RWPE1 (cell line): ENCODE measurements at regions not wholly inside any gene's neighbourhood (a gene's known extent, or its start where the extent isn't known, plus 50 kb on each side); places are given as distances from the start of the nearest gene placed in this dataset.
"Not testable (repeated sequence)": the region's sequence is repeated elsewhere in the genome, so short reads cannot be mapped to it uniquely, and the experiment has no call there.

Experiments
- CTCF ChIA-PET: fragments of 350-600 bp; sonication (Branson Sonifier 250); formaldehyde crosslinking; extraction: SDS; loops from one replicate; lab custom pipeline; 2021; lab: Yijun Ruan, JAX
- POLR2A ChIA-PET: fragments of 400-600 bp; formaldehyde crosslinking; extraction: SDS; loops from one replicate; lab custom pipeline; 2020; ENCODE audit warnings: antibody characterized with exemption; ENCODE audit not compliant: low non-redundant PET; lab: Yijun Ruan, JAX
- DNase-seq: peaks from one replicate; pipeline ENCODE4 v3.0.0; 2012; ENCODE audit warnings: low spot score
- H3K27ac ChIP-seq: fragments of 450-650 bp; 2 replicates; pipeline ENCODE4 v1.5.1; 2017
- CTCF ChIP-seq: fragments of 450-650 bp; conservative IDR thresholded peaks from 2 replicates; pipeline ENCODE4 v1.5.1; 2017; ENCODE audit warnings: low read depth, mild to moderate bottlenecking

- DNase-seq, result no peak
- CTCF ChIA-PET, result no interaction called here
- TF ChIP-seq CTCF, result no peak
These were observed 1125.4 kb upstream of the TMPRSS15 start for GRCh38 chr21:19529031-19529430.

GRCh38 chr21:19535356-19535755 is 1131.8 kb upstream of the TMPRSS15 start:
- no peak for TF ChIP-seq CTCF
- no peak for DNase-seq
- no peak overlapping the region for H3K27ac ChIP-seq
- ChIA-PET CTCF (no interaction called here), POLR2A (no interaction called here)

More at GRCh38 chr21:19529031-19529430, 1125.4 kb upstream of the TMPRSS15 start:
- no peak overlapping the region for H3K27ac ChIP-seq
- POLR2A ChIA-PET, result no interaction called here

- TF ChIP-seq CTCF, result no peak
- no peak for DNase-seq
- CTCF ChIA-PET, result no interaction called here
- H3K27ac ChIP-seq, result no peak overlapping the region
- POLR2A ChIA-PET, result no interaction called here
These were observed 1133.5 kb upstream of the TMPRSS15 start for GRCh38 chr21:19537116-19537515.

GRCh38 chr21:19540287-19540686 is 1136.7 kb upstream of the TMPRSS15 start:
- TF ChIP-seq CTCF, result no peak
- ChIA-PET CTCF (no interaction called here), POLR2A (no interaction called here)
- H3K27ac ChIP-seq, result no peak overlapping the region
- no peak for DNase-seq

GRCh38 chr21:19541602-19542001 is 1138.0 kb upstream of the TMPRSS15 start:
- TF ChIP-seq CTCF, result no peak
- DNase-seq, result no peak
- ChIA-PET CTCF (no interaction called here), POLR2A (no interaction called here)
- no peak overlapping the region for H3K27ac ChIP-seq

- CTCF ChIA-PET, result interaction anchor here (0.6 kb wide), 1 partner anchor 734 kb away, joined by 5 read pairs; no protein-coding TSS in a partner anchor
- POLR2A ChIA-PET, H3K27ac ChIP-seq, DNase-seq: not testable (repeated sequence)
These were observed 1140.9 kb upstream of the TMPRSS15 start for GRCh38 chr21:19544493-19544892.

GRCh38 chr21:19547951-19548840 is 1144.6 kb upstream of the TMPRSS15 start:
- H3K27ac ChIP-seq, result no peak overlapping the region
- no peak for DNase-seq
- ChIA-PET CTCF (no interaction called here), POLR2A (no interaction called here)
- no peak for TF ChIP-seq CTCF
